AG04449 (cell line): ENCODE measurements at regions not wholly inside any gene's neighbourhood (a gene's known extent, or its start where the extent isn't known, plus 50 kb on each side); places are given as distances from the start of the nearest gene placed in this dataset.

Source experiments
- CTCF ChIA-PET: fragments of 350-600 bp; formaldehyde crosslinking; extraction: SDS; loops from one replicate; lab custom pipeline; 2021; ENCODE audit warnings: antibody characterized with exemption; lab: Yijun Ruan, JAX
- POLR2A ChIA-PET: fragments of 400-600, 350-600 bp; formaldehyde crosslinking; extraction: SDS; loops from one replicate; lab custom pipeline; 2020; ENCODE audit warnings: antibody characterized with exemption, inconsistent platforms; lab: Yijun Ruan, JAX
- DNase-seq: peaks from one replicate; pipeline ENCODE4 v3.0.0-alpha.2; 2010; ENCODE audit warnings: low read depth, low spot score
- H3K4me3 ChIP-seq: 2 replicates; pipeline ENCODE4 v1.5.1; 2011; ENCODE audit warnings: low read depth, mild to moderate bottlenecking, control low read depth, low read length
- CTCF ChIP-seq: IDR thresholded peaks from one replicate; pipeline ENCODE4 v1.5.1; 2011; ENCODE audit warnings: mild to moderate bottlenecking, moderate library complexity, low read length, control low read depth, inconsistent platforms; ENCODE audit not compliant: insufficient read depth; ENCODE audit errors: missing control alignments

DNA sequence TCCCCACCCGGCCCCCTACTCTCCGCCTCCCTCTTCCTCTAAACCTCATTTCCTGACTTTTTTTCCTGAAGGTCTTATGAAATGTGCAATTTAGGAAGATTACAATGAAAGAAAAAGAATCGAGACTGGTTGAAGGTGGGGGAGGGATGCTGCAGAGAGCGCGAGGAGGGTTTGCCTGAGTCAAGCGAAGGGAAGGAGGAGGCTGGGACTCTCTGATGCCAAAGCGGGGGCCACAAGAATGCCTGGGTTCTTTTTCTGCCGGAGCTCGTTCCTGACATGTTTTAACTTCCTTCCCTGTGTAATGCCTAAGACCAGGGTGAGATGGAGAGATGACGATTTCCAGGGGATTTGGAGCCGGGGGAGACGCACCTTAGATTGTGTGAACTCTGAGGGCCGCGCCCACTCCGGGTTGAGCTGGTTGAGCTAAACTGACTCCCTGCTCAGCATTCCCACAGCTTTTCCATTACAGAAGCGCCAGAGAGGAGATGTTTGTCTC lies 270.5 kb upstream of the SORL1-AS1 start:
- TF ChIP-seq CTCF = no peak
- DNase-seq = no peak
- ChIA-PET POLR2A (no interaction called here), CTCF (no interaction called here)
- H3K4me3 ChIP-seq = peak overlapping the region; percentile 55

DNA sequence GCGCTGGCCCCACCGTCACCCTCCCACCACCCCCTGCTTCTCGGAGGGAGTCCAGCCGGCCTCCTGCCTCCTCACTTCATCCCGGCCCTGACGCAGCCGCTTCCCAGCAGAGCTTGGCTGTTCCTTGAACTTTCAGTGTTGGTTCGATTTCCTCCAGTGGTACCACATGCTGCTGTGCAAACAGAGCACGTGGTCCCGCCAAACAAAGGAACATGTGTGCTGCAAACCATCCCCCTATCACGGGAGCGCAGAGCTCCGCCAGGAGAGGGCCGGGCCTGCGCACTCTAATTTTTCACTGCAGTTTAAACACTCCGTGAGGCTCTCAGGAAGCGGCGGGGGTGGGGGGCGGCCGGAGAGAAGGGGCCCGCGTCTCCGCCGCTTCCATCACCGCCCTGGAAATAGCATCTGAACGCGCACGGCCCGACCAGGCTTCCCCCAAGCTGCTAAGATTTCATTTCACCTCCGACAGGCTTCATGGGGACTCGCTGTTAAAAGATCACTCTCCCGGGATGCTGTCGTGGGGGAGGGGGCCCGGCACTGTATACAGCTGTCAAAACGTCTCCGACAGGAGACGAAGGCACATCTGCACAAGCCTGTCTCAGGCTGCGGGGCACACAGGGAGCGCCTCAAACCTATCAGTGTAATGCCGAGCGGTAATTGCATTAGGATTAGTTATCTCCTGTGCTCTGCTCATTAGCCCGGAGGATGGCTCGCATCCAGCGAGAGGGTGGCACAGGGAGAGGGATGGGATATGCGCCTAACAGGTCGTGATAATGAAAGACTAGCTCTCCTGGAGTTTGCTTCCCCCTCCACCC lies 269.9 kb upstream of the SORL1-AS1 start:
- no peak for TF ChIP-seq CTCF
- no peak for DNase-seq
- ChIA-PET CTCF (interaction anchor here (1.0 to 1.3 kb wide), 3 partner anchors 12 to 23 kb away, joined by 3 read pairs; no protein-coding TSS in a partner anchor), POLR2A (interaction anchor here (0.6 kb wide), 1 partner anchor 33 kb away, joined by 3 read pairs; no protein-coding TSS in a partner anchor)
- peak overlapping the region; percentile 55 for H3K4me3 ChIP-seq

DNA sequence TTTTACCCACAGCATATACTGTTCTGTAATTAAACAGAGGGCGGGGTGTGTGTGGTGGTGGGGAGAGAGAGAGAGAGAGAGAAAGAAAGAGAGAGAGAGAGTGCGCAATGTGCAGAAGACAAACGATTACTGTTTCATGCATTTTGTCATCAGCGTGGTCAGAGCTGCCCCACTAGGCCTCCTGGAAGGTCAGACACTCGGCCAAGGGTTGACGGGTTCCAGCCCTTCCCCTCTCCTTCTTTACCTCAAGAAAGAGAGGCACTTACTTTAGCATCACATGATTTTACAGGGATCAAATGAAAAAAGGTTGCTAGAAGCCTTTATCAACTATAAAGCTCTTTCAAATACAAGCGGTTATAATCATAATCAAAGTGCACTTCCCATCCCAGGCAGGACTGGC lies 269.2 kb upstream of the SORL1-AS1 start:
- POLR2A ChIA-PET = interaction anchor here (0.6 kb wide), 1 partner anchor 34 kb away, joined by 3 read pairs; no protein-coding TSS in a partner anchor
- no peak for TF ChIP-seq CTCF
- CTCF ChIA-PET = interaction anchor here (1.0 to 1.3 kb wide), 4 partner anchors 13 to 299 kb away, joined by 3 read pairs; no protein-coding TSS in a partner anchor
- no peak for DNase-seq
- peak overlapping the region; percentile 55 for H3K4me3 ChIP-seq

- ChIA-PET CTCF (interaction anchor here (1.0 to 1.3 kb wide), 3 partner anchors 13 to 300 kb away, joined by 3 read pairs; no protein-coding TSS in a partner anchor), POLR2A (no interaction called here)
- TF ChIP-seq CTCF = no peak
- no peak for DNase-seq
- no peak overlapping the region for H3K4me3 ChIP-seq
These were observed 268.7 kb upstream of the SORL1-AS1 start for GRCh38 chr11:121721448-121721847.

GRCh38 chr11:121717296-121717695 lies 264.5 kb upstream of the SORL1-AS1 start:
- TF ChIP-seq CTCF = no peak
- H3K4me3 ChIP-seq = no peak overlapping the region
- CTCF ChIA-PET = no interaction called here
- DNase-seq = no peak
- POLR2A ChIA-PET = no interaction called here

DNA sequence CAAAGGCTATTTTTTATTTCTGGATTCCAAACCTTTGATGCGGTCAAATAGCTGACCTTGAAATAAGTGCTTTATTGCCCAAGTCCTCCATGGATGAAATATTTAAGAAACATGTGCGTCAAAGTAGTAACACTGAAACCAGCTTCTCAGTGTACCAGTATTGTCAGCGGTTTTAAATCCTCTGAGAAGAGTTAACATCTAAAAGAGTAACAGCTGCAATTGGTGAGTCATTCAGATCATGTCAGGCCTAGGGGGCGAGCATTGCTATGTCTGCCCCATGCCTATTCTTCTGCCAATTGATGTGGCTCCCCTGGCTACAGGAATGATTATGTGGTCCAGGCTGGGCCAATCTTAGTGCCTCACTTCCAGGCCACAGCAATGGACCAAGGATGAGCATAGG lies 263.3 kb upstream of the SORL1-AS1 start:
- H3K4me3 ChIP-seq = no peak overlapping the region
- POLR2A ChIA-PET = no interaction called here
- no peak for TF ChIP-seq CTCF
- CTCF ChIA-PET = interaction anchor here (1.3 kb wide), 1 partner anchor 10 kb away, joined by 3 read pairs; no protein-coding TSS in a partner anchor
- DNase-seq = peak; percentile 55
